Lower lobe of right lung (tissue), 2 donors: ENCODE measurements at regions not wholly inside any gene's neighbourhood (a gene's known extent, or its start where the extent isn't known, plus 50 kb on each side); places are given as distances from the start of the nearest gene placed in this dataset.

Experiments used
- ATAC-seq, 2 donors: fragments of 200-7000 bp; cut with Tn5 transposase; one replicate each; pipeline ENCODE4 v1.9.1; 2020 to 2022; ENCODE audit warnings: mild to moderate bottlenecking in 2 of 2, moderate library complexity in 2 of 2
- DNase-seq: peaks from one replicate; pipeline ENCODE4 v3.0.0-alpha.2; 2020
- H3K27ac ChIP-seq: fragments of 200-600 bp; one replicate; pipeline ENCODE4 v1.8.0; 2022
- H3K27me3 ChIP-seq: fragments of 200-600 bp; one replicate; pipeline ENCODE4 v1.8.0; 2022; ENCODE audit warnings: low read depth
- H3K36me3 ChIP-seq: fragments of 200-600 bp; one replicate; pipeline ENCODE4 v1.8.0; 2022; ENCODE audit warnings: mild to moderate bottlenecking
- H3K4me1 ChIP-seq: fragments of 200-600 bp; one replicate; pipeline ENCODE4 v1.8.0; 2022
- H3K4me3 ChIP-seq: fragments of 200-600 bp; one replicate; pipeline ENCODE4 v1.8.0; 2022; ENCODE audit warnings: mild to moderate bottlenecking
- H3K9me3 ChIP-seq: fragments of 200-600 bp; one replicate; pipeline ENCODE4 v1.8.0; 2022
- CTCF ChIP-seq: fragments of 200-600 bp; IDR thresholded peaks from one replicate; pipeline ENCODE4 v1.8.0; 2022; ENCODE audit warnings: antibody characterized with exemption, mild to moderate bottlenecking
- intact Hi-C: fragments of 100-400 bp; cut with DNase I; formaldehyde crosslinking; loops from one replicate; pipeline ENCODE4 v1.11.0; 2022
- donor health status: DM: no; HTN: yes; CAD: no; lungs with severe emphysema.

- Histone ChIP-seq H3K27me3 (no peaks in the 10 kb centered on the region), H3K36me3 (no peaks in the 10 kb centered on the region), H3K9me3 (no peaks in the 10 kb centered on the region), H3K4me1 (no peaks in the 10 kb centered on the region), H3K4me3 (no peak overlapping the region), H3K27ac (no peak overlapping the region)
- ATAC-seq (no peak), DNase-seq (no peak)
- TF ChIP-seq CTCF, result no peak
- intact Hi-C loops, result no loop called here
Measured at GRCh38 chr2:167759531-167759930, 487.9 kb downstream of the STK39 start.

DNA sequence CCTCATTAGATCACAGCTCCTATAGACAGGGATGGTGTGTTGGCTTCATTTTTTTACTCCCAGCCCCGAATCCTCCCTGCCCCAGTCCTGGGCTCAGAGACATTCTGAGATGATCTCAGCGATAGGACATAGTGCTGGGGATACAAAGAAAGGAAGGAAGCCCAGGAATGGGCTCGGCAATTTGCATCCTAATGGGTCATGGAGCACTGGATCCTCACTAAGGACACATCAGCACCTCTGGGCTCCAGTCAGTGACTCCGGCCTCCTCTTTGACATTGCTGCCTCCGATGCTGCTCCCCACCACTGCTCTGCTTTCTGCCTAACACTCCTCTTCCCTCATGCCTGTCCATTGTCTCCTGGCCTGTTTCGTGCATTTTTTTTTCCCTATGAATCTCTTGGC lies 489.1 kb downstream of the STK39 start:
- intact Hi-C loops, result no loop called here
- ATAC-seq (no peak), DNase-seq (no peak)
- no peak for TF ChIP-seq CTCF
- Histone ChIP-seq H3K9me3 (no peaks in the 10 kb centered on the region), H3K27ac (no peak overlapping the region), H3K36me3 (no peaks in the 10 kb centered on the region), H3K4me3 (no peak overlapping the region), H3K4me1 (no peaks in the 10 kb centered on the region), H3K27me3 (no peaks in the 10 kb centered on the region)

- Histone ChIP-seq H3K27ac (no peak overlapping the region), H3K4me3 (no peak overlapping the region), H3K9me3 (no peaks in the 10 kb centered on the region), H3K36me3 (no peaks in the 10 kb centered on the region), H3K27me3 (no peaks in the 10 kb centered on the region), H3K4me1 (no peaks in the 10 kb centered on the region)
- no peak for TF ChIP-seq CTCF
- DNase-seq (no peak), ATAC-seq (no peak)
- intact Hi-C loops, result no loop called here
Measured at GRCh38 chr2:167756446-167756845, 490.9 kb downstream of the STK39 start.

DNA sequence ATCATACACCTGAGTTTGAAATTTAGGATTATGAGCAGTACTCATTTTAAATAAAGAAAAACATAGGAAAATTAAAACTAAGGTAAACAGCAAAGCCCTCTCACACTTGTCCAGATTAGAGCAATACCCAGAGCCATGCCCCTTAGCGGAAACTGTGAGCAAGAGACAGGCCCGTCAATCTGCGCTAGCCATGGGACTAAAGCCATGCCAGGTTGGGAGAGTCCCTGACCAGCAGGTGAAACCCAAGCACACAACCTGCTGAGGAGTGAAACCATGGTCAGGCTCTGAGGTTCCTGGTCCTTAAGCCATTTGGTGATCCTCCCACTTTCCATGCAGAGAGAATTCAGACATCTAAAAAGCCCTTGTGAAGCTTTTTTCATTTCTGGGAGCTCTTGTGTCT lies 494.3 kb downstream of the STK39 start:
- Histone ChIP-seq H3K36me3 (no peaks in the 10 kb centered on the region), H3K4me1 (no peaks in the 10 kb centered on the region), H3K9me3 (no peaks in the 10 kb centered on the region), H3K4me3 (no peak overlapping the region), H3K27ac (no peak overlapping the region), H3K27me3 (no peaks in the 10 kb centered on the region)
- ATAC-seq (no peak), DNase-seq (no peak)
- intact Hi-C loops, result no loop called here
- no peak for TF ChIP-seq CTCF

- H3K4me3 ChIP-seq, result no peak overlapping the region
- no peak overlapping the region for H3K27ac ChIP-seq
- intact Hi-C loops, result no loop called here
- no peak for DNase-seq
- no peaks in the 10 kb centered on the region for H3K27me3 ChIP-seq
- no peak for TF ChIP-seq CTCF
- no peaks in the 10 kb centered on the region for H3K36me3 ChIP-seq
- no peak for ATAC-seq
- H3K4me1 ChIP-seq, result no peaks in the 10 kb centered on the region
- no peaks in the 10 kb centered on the region for H3K9me3 ChIP-seq
Measured at GRCh38 chr2:167752734-167753133, 494.7 kb downstream of the STK39 start.

DNA sequence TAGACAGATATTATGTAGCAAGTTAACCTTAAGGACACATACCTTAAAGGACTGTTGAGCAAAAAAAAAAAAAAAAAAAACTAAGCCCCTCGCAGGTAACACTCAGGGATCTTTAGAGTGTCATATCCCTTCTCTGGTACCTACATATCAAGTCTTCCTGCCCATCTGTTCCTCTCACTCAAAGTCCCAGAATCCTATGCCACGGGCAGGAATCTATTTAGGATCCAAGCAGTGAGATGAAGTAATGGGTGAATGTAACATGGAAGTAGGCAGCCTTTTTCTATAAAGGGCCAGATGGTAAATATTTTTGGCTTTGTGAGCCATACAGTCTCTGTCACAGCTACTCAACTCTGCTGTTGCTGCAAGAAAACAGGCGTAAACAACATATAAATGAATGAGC lies 496.7 kb downstream of the STK39 start:
- DNase-seq, result no peak

More for the DNA sequence above, 496.7 kb downstream of the STK39 start:
- intact Hi-C loops, result no loop called here
- H3K4me3 ChIP-seq, result no peak overlapping the region
- no peaks in the 10 kb centered on the region for H3K36me3 ChIP-seq
- H3K27ac ChIP-seq, result no peak overlapping the region
- H3K9me3 ChIP-seq, result no peaks in the 10 kb centered on the region
- ATAC-seq, result no peak
- no peaks in the 10 kb centered on the region for H3K27me3 ChIP-seq
- no peaks in the 10 kb centered on the region for H3K4me1 ChIP-seq
- TF ChIP-seq CTCF, result no peak
